HEK293 (cell line): ENCODE measurements at regions not wholly inside any gene's neighbourhood (a gene's known extent, or its start where the extent isn't known, plus 50 kb on each side); places are given as distances from the start of the nearest gene placed in this dataset.
A peak's percentile ranks its signal among the peaks of the same experiment; 100 is the strongest.

Experiments used
- CTCF ChIA-PET: fragments of 350-600 bp; formaldehyde crosslinking; extraction: SDS; loops from one replicate; lab custom pipeline; 2021; ENCODE audit warnings: antibody characterized with exemption; lab: Yijun Ruan, JAX
- POLR2A ChIA-PET: fragments of 300-600 bp; formaldehyde crosslinking; extraction: SDS; loops from one replicate; lab custom pipeline; 2020; ENCODE audit warnings: antibody characterized with exemption, inconsistent platforms; lab: Yijun Ruan, JAX
- H3K27ac ChIP-seq: fragments of 200-500 bp; sonication (Bioruptor generic); 2 replicates; pipeline ENCODE4 v1.5.1; 2014; ENCODE audit warnings: low read depth, low read length, control low read depth, inconsistent platforms; ENCODE audit errors: extremely low read depth
- H3K36me3 ChIP-seq, 2 experiments: fragments of 200-500 bp in 1 of 2; sonication (Bioruptor generic) in 1 of 2; 1 replicate in 1 of 2; 2 replicates in 1 of 2; pipeline ENCODE4 v1.5.1; 2014 to 2017; ENCODE audit warnings: inconsistent platforms in 2 of 2, low read length in 2 of 2; ENCODE audit not compliant: control insufficient read depth in 2 of 2, insufficient read depth in 1 of 2
- H3K4me1 ChIP-seq: fragments of 200-500 bp; sonication (Bioruptor generic); 2 replicates; pipeline ENCODE4 v1.5.1; 2014; ENCODE audit warnings: mild to moderate bottlenecking, low read length, inconsistent platforms; ENCODE audit not compliant: control insufficient read depth, insufficient read depth
- H3K4me3 ChIP-seq: 2 replicates; pipeline ENCODE4 v1.5.1; 2011; ENCODE audit warnings: low read depth, mild to moderate bottlenecking, control low read depth, low read length, moderate library complexity
- H3K9me3 ChIP-seq: fragments of 200-500 bp; sonication (Bioruptor generic); 2 replicates; pipeline ENCODE4 v1.5.1; 2014; ENCODE audit warnings: low read depth, low read length, inconsistent platforms; ENCODE audit not compliant: control insufficient read depth, insufficient read depth
- BCL11B ChIP-seq: fragments of 450-650 bp; formaldehyde crosslinking; IDR thresholded peaks from 2 replicates; pipeline ENCODE4 v1.5.1; 2016; ENCODE audit warnings: low read depth, missing biosample characterization, missing genetic modification characterization
- EGR2 ChIP-seq: fragments of 450-650 bp; formaldehyde crosslinking; IDR thresholded peaks from 2 replicates; pipeline ENCODE4 v1.5.1; 2016; ENCODE audit warnings: low read depth, missing biosample characterization, missing genetic modification characterization
- GLI4 ChIP-seq: fragments of 450-650 bp; formaldehyde crosslinking; IDR thresholded peaks from 2 replicates; pipeline ENCODE4 v1.5.1; 2016; ENCODE audit warnings: missing biosample characterization, missing genetic modification characterization
- IKZF3 ChIP-seq: fragments of 450-650 bp; IDR thresholded peaks from 2 replicates; pipeline ENCODE4 v1.5.0; 2018; ENCODE audit warnings: missing biosample characterization, mild to moderate bottlenecking, missing genetic modification characterization, moderate library complexity
- SETDB1 ChIP-seq: IDR thresholded peaks from one replicate; pipeline ENCODE4 v1.6.1; 2017; ENCODE audit warnings: mild to moderate bottlenecking, low read length, moderate library complexity, mixed read lengths; ENCODE audit not compliant: insufficient read length
- SP2 ChIP-seq: fragments of 450-650 bp; formaldehyde crosslinking; IDR thresholded peaks from 2 replicates; pipeline ENCODE4 v1.5.1; 2016; ENCODE audit warnings: missing biosample characterization, missing genetic modification characterization
- TRIM28 ChIP-seq: IDR thresholded peaks from 2 replicates; pipeline ENCODE4 v1.6.1; 2011; ENCODE audit warnings: low read length, control low read depth, borderline replicate concordance
- YY2 ChIP-seq: fragments of 450-650 bp; formaldehyde crosslinking; IDR thresholded peaks from 2 replicates; pipeline ENCODE4 v1.5.1; 2016; ENCODE audit warnings: missing biosample characterization, missing genetic modification characterization
- ZBTB7A ChIP-seq: fragments of 450-650 bp; formaldehyde crosslinking; IDR thresholded peaks from 2 replicates; pipeline ENCODE4 v1.5.1; 2016; ENCODE audit warnings: low read depth, missing biosample characterization, missing genetic modification characterization
- ZFP3 ChIP-seq: fragments of 450-650 bp; formaldehyde crosslinking; IDR thresholded peaks from 2 replicates; pipeline ENCODE4 v1.5.1; 2016; ENCODE audit warnings: low read depth, missing biosample characterization, missing genetic modification characterization
- ZNF155 ChIP-seq: fragments of 450-650 bp; formaldehyde crosslinking; IDR thresholded peaks from 2 replicates; pipeline ENCODE4 v1.5.1; 2016; ENCODE audit warnings: missing biosample characterization, missing genetic modification characterization
- ZNF239 ChIP-seq: fragments of 450-650 bp; formaldehyde crosslinking; IDR thresholded peaks from 2 replicates; pipeline ENCODE4 v1.5.1; 2016; ENCODE audit warnings: missing biosample characterization, missing genetic modification characterization
- ZNF585B ChIP-seq: fragments of 450-650 bp; formaldehyde crosslinking; IDR thresholded peaks from 2 replicates; pipeline ENCODE4 v1.5.1; 2016; ENCODE audit warnings: missing biosample characterization, missing genetic modification characterization
- ZNF623 ChIP-seq: fragments of 450-650 bp; formaldehyde crosslinking; IDR thresholded peaks from 2 replicates; pipeline ENCODE4 v1.5.1; 2016; ENCODE audit warnings: missing biosample characterization, missing genetic modification characterization
- ZNF626 ChIP-seq: fragments of 450-650 bp; sonication (Bioruptor Pico); formaldehyde crosslinking; IDR thresholded peaks from 2 replicates; pipeline ENCODE4 v1.5.1; 2018; ENCODE audit warnings: missing biosample characterization, missing genetic modification characterization, inconsistent platforms
- ZNF629 ChIP-seq: fragments of 450-650 bp; formaldehyde crosslinking; IDR thresholded peaks from 2 replicates; pipeline ENCODE4 v1.5.1; 2017; ENCODE audit warnings: missing biosample characterization, missing genetic modification characterization
- ZNF791 ChIP-seq: fragments of 450-650 bp; formaldehyde crosslinking; IDR thresholded peaks from 2 replicates; pipeline ENCODE4 v1.5.1; 2016; ENCODE audit warnings: missing biosample characterization, missing genetic modification characterization
- ZNF843 ChIP-seq: fragments of 450-650 bp; formaldehyde crosslinking; IDR thresholded peaks from 2 replicates; pipeline ENCODE4 v1.5.1; 2016; ENCODE audit warnings: missing biosample characterization, missing genetic modification characterization
- ZXDB ChIP-seq: fragments of 450-650 bp; formaldehyde crosslinking; IDR thresholded peaks from 2 replicates; pipeline ENCODE4 v1.5.1; 2016; ENCODE audit warnings: missing biosample characterization, missing genetic modification characterization
- TF ChIP-seq, protein P1 (sequence below): fragments of 450-650 bp; formaldehyde crosslinking; IDR thresholded peaks from 2 replicates; pipeline ENCODE4 v1.5.1; 2016; ENCODE audit warnings: missing biosample characterization, missing genetic modification characterization
- TF ChIP-seq, protein P2 (sequence below): fragments of 450-650 bp; formaldehyde crosslinking; IDR thresholded peaks from 2 replicates; pipeline ENCODE4 v1.5.1; 2016; ENCODE audit warnings: missing biosample characterization, missing genetic modification characterization
- TF ChIP-seq, protein P3 (sequence below): fragments of 450-650 bp; formaldehyde crosslinking; IDR thresholded peaks from 2 replicates; pipeline ENCODE4 v1.5.1; 2016; ENCODE audit warnings: missing biosample characterization, missing genetic modification characterization
- TF ChIP-seq, protein P4 (sequence below): fragments of 450-650 bp; formaldehyde crosslinking; IDR thresholded peaks from 2 replicates; pipeline ENCODE4 v1.5.1; 2016; ENCODE audit warnings: missing biosample characterization, missing genetic modification characterization
- TF ChIP-seq, protein P5 (sequence below): fragments of 450-650 bp; formaldehyde crosslinking; IDR thresholded peaks from 2 replicates; pipeline ENCODE4 v1.5.1; 2016; ENCODE audit warnings: missing biosample characterization, missing genetic modification characterization

DNA sequence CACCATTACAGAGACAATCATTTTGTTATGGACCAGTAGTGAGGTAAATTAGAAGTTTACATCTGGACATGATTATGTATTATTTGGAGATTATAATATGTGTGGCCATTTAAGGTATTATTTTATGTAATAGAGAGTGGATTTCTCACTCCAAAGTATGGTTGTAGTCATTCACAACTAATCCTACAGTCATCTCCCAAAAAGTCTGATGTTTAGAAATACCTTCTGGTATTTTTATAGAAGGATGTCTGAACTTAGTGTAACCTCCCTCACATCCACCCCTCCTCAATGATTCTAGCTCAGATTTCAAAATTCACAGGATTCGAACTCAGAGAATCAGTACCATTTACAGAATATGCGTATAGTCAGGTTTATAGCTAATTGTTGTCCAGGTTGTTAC, 346.6 kb upstream of the MEIS2 start:
- ChIA-PET POLR2A (no interaction called here), CTCF (no interaction called here)
- no peak for TF ChIP-seq ZNF843 (tag by site-specific recombination)
- H3K9me3 ChIP-seq = no peaks in the 10 kb centered on the region
- no peaks in the 10 kb centered on the region for H3K4me1 ChIP-seq
- H3K36me3 ChIP-seq = no peaks in the 10 kb centered on the region
- H3K4me3 ChIP-seq = no peak overlapping the region
- no peak overlapping the region for H3K27ac ChIP-seq

DNA sequence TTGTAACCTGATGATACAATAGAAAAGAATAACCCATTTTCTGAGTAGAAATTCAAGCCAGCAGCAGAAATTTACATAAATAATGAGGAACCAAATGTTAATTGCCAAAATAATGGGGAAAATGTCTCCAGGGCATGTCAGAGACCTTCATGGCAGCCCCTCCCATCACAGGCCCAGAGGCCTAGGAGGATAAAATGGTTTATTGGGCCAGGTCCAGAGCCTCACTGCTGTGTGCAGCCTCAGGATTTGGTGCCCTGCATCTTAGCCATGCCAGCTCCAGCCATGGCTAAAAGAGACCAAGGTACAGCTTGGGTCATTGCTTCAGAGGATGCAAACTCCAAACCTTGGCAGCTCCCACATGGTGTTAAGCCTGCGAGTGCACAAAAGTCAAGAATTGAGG, 352.1 kb upstream of the MEIS2 start:
- POLR2A ChIA-PET = no interaction called here
- H3K4me1 ChIP-seq = no peaks in the 10 kb centered on the region
- H3K4me3 ChIP-seq = no peak overlapping the region
- H3K36me3 ChIP-seq = no peaks in the 10 kb centered on the region
- CTCF ChIA-PET = no interaction called here
- H3K27ac ChIP-seq = no peak overlapping the region
- H3K9me3 ChIP-seq = no peaks in the 10 kb centered on the region
- TF ChIP-seq ZNF239 (tag by site-specific recombination) (no peak), GLI4 (tag by site-specific recombination) (no peak), ZXDB (tag by site-specific recombination) (no peak), ZNF626 (no peak), ZFP3 (tag by site-specific recombination) (no peak), ZNF585B (peak; percentile 77), ZNF791 (tag by site-specific recombination) (no peak), ZNF155 (tag by site-specific recombination) (no peak), IKZF3 (tag by site-specific recombination) (no peak), SETDB1 (peak; percentile 33), TRIM28 (peak; percentile 40; the same call in 1 of the 2 replicates), ZNF629 (tag by site-specific recombination) (no peak), BCL11B (tag by site-specific recombination) (no peak), EGR2 (tag by site-specific recombination) (no peak), ZBTB7A (tag by site-specific recombination) (no peak), ZNF623 (tag by site-specific recombination) (no peak), SP2 (tag by site-specific recombination) (no peak), YY2 (tag by site-specific recombination) (no peak)
- TF ChIP-seq, protein P1, sequence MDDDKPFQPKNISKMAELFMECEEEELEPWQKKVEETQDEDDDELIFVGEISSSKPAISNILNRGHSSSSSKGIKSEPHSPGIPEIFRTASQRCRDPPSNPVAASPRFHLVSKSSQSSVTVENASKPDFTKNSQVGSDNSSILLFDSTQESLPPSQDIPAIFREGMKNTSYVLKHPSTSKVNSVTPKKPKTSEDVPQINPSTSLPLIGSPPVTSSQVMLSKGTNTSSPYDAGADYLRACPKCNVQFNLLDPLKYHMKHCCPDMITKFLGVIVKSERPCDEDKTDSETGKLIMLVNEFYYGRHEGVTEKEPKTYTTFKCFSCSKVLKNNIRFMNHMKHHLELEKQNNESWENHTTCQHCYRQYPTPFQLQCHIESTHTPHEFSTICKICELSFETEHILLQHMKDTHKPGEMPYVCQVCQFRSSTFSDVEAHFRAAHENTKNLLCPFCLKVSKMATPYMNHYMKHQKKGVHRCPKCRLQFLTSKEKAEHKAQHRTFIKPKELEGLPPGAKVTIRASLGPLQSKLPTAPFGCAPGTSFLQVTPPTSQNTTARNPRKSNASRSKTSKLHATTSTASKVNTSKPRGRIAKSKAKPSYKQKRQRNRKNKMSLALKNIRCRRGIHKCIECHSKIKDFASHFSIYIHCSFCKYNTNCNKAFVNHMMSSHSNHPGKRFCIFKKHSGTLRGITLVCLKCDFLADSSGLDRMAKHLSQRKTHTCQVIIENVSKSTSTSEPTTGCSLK = no peak
- TF ChIP-seq, protein P2, sequence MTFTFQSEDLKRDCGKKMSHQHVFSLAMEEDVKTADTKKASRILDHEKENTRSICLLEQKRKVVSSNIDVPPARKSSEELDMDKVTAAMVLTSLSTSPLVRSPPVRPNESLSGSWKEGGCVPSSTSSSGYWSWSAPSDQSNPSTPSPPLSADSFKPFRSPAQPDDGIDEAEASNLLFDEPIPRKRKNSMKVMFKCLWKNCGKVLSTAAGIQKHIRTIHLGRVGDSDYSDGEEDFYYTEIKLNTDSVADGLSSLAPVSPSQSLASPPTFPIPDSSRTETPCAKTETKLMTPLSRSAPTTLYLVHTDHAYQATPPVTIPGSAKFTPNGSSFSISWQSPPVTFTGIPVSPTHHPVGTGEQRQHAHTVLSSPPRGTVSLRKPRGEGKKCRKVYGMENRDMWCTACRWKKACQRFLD (tag by site-specific recombination) = no peak
- TF ChIP-seq, protein P3, sequence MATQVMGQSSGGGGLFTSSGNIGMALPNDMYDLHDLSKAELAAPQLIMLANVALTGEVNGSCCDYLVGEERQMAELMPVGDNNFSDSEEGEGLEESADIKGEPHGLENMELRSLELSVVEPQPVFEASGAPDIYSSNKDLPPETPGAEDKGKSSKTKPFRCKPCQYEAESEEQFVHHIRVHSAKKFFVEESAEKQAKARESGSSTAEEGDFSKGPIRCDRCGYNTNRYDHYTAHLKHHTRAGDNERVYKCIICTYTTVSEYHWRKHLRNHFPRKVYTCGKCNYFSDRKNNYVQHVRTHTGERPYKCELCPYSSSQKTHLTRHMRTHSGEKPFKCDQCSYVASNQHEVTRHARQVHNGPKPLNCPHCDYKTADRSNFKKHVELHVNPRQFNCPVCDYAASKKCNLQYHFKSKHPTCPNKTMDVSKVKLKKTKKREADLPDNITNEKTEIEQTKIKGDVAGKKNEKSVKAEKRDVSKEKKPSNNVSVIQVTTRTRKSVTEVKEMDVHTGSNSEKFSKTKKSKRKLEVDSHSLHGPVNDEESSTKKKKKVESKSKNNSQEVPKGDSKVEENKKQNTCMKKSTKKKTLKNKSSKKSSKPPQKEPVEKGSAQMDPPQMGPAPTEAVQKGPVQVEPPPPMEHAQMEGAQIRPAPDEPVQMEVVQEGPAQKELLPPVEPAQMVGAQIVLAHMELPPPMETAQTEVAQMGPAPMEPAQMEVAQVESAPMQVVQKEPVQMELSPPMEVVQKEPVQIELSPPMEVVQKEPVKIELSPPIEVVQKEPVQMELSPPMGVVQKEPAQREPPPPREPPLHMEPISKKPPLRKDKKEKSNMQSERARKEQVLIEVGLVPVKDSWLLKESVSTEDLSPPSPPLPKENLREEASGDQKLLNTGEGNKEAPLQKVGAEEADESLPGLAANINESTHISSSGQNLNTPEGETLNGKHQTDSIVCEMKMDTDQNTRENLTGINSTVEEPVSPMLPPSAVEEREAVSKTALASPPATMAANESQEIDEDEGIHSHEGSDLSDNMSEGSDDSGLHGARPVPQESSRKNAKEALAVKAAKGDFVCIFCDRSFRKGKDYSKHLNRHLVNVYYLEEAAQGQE (tag by site-specific recombination) = no peak
- TF ChIP-seq, protein P4, sequence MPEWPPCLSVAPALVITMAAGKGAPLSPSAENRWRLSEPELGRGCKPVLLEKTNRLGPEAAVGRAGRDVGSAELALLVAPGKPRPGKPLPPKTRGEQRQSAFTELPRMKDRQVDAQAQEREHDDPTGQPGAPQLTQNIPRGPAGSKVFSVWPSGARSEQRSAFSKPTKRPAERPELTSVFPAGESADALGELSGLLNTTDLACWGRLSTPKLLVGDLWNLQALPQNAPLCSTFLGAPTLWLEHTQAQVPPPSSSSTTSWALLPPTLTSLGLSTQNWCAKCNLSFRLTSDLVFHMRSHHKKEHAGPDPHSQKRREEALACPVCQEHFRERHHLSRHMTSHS (tag by site-specific recombination) = no peak
- TF ChIP-seq, protein P5, sequence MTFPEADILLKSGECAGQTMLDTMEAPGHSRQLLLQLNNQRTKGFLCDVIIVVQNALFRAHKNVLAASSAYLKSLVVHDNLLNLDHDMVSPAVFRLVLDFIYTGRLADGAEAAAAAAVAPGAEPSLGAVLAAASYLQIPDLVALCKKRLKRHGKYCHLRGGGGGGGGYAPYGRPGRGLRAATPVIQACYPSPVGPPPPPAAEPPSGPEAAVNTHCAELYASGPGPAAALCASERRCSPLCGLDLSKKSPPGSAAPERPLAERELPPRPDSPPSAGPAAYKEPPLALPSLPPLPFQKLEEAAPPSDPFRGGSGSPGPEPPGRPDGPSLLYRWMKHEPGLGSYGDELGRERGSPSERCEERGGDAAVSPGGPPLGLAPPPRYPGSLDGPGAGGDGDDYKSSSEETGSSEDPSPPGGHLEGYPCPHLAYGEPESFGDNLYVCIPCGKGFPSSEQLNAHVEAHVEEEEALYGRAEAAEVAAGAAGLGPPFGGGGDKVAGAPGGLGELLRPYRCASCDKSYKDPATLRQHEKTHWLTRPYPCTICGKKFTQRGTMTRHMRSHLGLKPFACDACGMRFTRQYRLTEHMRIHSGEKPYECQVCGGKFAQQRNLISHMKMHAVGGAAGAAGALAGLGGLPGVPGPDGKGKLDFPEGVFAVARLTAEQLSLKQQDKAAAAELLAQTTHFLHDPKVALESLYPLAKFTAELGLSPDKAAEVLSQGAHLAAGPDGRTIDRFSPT = no peak
